ENCODE measurements at regions not wholly inside any gene's neighbourhood (a gene's known extent, or its start where the extent isn't known, plus 50 kb on each side); places are given as distances from the start of the nearest gene placed in this dataset.

DNA sequence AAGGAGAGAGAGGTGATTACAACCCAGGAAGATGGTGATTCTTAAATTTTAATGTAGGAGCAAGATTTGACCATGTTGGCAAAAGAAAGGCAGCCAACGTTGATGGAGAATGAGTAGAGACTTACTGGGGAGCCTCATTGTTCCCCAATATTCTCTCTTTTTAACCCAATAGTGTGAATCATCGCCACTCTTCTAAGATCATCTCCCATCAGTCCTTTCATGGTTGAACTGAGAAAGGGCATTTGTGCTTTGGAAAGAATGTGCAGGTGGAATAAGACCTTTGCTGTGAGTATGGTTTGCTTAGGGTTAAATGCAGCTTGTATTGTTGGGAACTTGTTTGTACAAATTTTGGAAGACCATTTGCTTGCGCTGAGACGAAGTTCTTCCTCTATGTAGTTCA lies 231.0 kb downstream of the TBXT start:
- TF ChIP-seq, protein P1, sequence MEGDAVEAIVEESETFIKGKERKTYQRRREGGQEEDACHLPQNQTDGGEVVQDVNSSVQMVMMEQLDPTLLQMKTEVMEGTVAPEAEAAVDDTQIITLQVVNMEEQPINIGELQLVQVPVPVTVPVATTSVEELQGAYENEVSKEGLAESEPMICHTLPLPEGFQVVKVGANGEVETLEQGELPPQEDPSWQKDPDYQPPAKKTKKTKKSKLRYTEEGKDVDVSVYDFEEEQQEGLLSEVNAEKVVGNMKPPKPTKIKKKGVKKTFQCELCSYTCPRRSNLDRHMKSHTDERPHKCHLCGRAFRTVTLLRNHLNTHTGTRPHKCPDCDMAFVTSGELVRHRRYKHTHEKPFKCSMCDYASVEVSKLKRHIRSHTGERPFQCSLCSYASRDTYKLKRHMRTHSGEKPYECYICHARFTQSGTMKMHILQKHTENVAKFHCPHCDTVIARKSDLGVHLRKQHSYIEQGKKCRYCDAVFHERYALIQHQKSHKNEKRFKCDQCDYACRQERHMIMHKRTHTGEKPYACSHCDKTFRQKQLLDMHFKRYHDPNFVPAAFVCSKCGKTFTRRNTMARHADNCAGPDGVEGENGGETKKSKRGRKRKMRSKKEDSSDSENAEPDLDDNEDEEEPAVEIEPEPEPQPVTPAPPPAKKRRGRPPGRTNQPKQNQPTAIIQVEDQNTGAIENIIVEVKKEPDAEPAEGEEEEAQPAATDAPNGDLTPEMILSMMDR (IDR thresholded peaks at IDR 0.05; ENCODE audit: insufficient read depth, low read length): no peak
- TF ChIP-seq GABPA (IDR thresholded peaks at IDR 0.05; ENCODE audit: low read depth) (no peak), POLR2AphosphoS5 (IDR thresholded peaks at IDR 0.05; ENCODE audit: low read depth) (no peak)

Measured in HL-60 (cell line).